B cell (primary cell): ENCODE measurements at regions not wholly inside any gene's neighbourhood (a gene's known extent, or its start where the extent isn't known, plus 50 kb on each side); places are given as distances from the start of the nearest gene placed in this dataset.

Experiments
- ATAC-seq: fragments of 200-7000 bp; cut with Tn5 transposase; one replicate; pipeline ENCODE4 v1.10.0; 2021; ENCODE audit warnings: low read depth, mild to moderate bottlenecking, moderate number of reproducible peaks, moderate library complexity
- CTCF ChIA-PET: fragments of 350-600 bp; sonication (Branson Sonifier 250); formaldehyde crosslinking; loops from one replicate; lab custom pipeline; 2021; ENCODE audit warnings: antibody characterized with exemption, inconsistent platforms; lab: Charles Lee
- POLR2A ChIA-PET: fragments of 350-600 bp; sonication (Branson Sonifier 250); formaldehyde crosslinking; loops from one replicate; lab custom pipeline; 2021; ENCODE audit warnings: antibody characterized with exemption; lab: Charles Lee
- DNase-seq: peaks from one replicate; pipeline ENCODE4 v3.0.0; 2013
- H2AFZ ChIP-seq: 2 replicates; pipeline ENCODE4 v1.6.1; 2012; ENCODE audit warnings: mild to moderate bottlenecking, low read depth, low read length; ENCODE audit not compliant: insufficient read depth, poor library complexity, severe bottlenecking
- H3K27ac ChIP-seq, 2 donors: 1 replicate in 1 of 2; 2 replicates in 1 of 2; pipeline ENCODE4 v1.5.1; 2012 to 2013; ENCODE audit warnings: low read length in 2 of 2, mild to moderate bottlenecking in 2 of 2, moderate library complexity in 1 of 2
- H3K27me3 ChIP-seq, 4 experiments: fragments of 200-600 bp in 1 of 4; sonication (generic) in 1 of 4; replicated peaks in 1 of 4; 1 replicate in 2 of 4; 2 replicates in 2 of 4; pipeline versions ENCODE4 v1.6.1 to v1.7.0; 2013 to 2016; ENCODE audit warnings: low read length in 3 of 4, mild to moderate bottlenecking in 2 of 4, mixed read lengths in 1 of 4, moderate library complexity in 1 of 4; ENCODE audit not compliant: insufficient read depth in 4 of 4, control insufficient read depth in 3 of 4; ENCODE audit errors: control extremely low read depth in 1 of 4
- H3K36me3 ChIP-seq, 2 experiments: replicated peaks in 1 of 2; 1 replicate in 1 of 2; 2 replicates in 1 of 2; pipeline versions ENCODE4 v1.6.1 to v1.7.1; 2013; ENCODE audit warnings: low read length in 1 of 2; ENCODE audit not compliant: insufficient read depth in 2 of 2, control insufficient read depth in 1 of 2; ENCODE audit errors: control extremely low read depth in 1 of 2, extremely low read depth in 1 of 2
- H3K4me1 ChIP-seq, 2 donors: fragments of 200-600 bp in 1 of 2; sonication (generic) in 1 of 2; 1 replicate in 1 of 2; 2 replicates in 1 of 2; pipeline versions ENCODE4 v1.5.1 to v1.6.1; 2013 to 2017; ENCODE audit warnings: low read length in 2 of 2; ENCODE audit not compliant: control insufficient read depth in 2 of 2, insufficient read depth in 2 of 2
- H3K4me2 ChIP-seq: replicated peaks from 2 replicates; pipeline ENCODE3; 2012; ENCODE audit warnings: mild to moderate bottlenecking, low read depth, low read length; ENCODE audit not compliant: poor library complexity, severe bottlenecking
- H3K4me3 ChIP-seq, 5 experiments: fragments of 200-600 bp in 1 of 5; sonication (generic) in 1 of 5; 1 replicate in 3 of 5; 2 replicates in 2 of 5; pipeline versions ENCODE4 v1.5.1 to v1.7.0; 2011 to 2016; ENCODE audit warnings: low read length in 4 of 5, mild to moderate bottlenecking in 4 of 5, low read depth in 2 of 5, control low read depth in 1 of 5, moderate library complexity in 1 of 5; ENCODE audit not compliant: insufficient read depth in 1 of 5; ENCODE audit errors: control extremely low read depth in 1 of 5, extremely low read depth in 1 of 5
- H3K79me2 ChIP-seq: fragments of 200-600 bp; sonication (generic); one replicate; pipeline ENCODE4 v1.6.0; 2016; ENCODE audit warnings: low read length; ENCODE audit not compliant: control insufficient read depth, insufficient read depth
- H3K9ac ChIP-seq: fragments of 200-600 bp; sonication (generic); 2 replicates; pipeline ENCODE4 v1.6.1; 2017; ENCODE audit warnings: mild to moderate bottlenecking, low read length, moderate library complexity
- H3K9me3 ChIP-seq, 3 donors: one replicate each; pipeline versions ENCODE4 v1.6.1 to v1.7.1; 2013; ENCODE audit warnings: low read length in 2 of 3; ENCODE audit not compliant: control insufficient read depth in 2 of 3, insufficient read depth in 1 of 3; ENCODE audit errors: control extremely low read depth in 1 of 3
- H4K20me1 ChIP-seq: 2 replicates; pipeline ENCODE4 v1.6.0; 2012; ENCODE audit warnings: mild to moderate bottlenecking, low read length; ENCODE audit not compliant: insufficient read depth, control insufficient read depth, poor library complexity, severe bottlenecking
- H3K27ac Mint-ChIP-seq: one replicate; pipeline ENCODE4 v1.8.0; 2021; ENCODE audit warnings: mixed read lengths
- H3K27me3 Mint-ChIP-seq: one replicate; pipeline ENCODE4 v1.8.0; 2021; ENCODE audit warnings: mixed read lengths
- H3K4me1 Mint-ChIP-seq: one replicate; pipeline ENCODE4 v1.8.0; 2021; ENCODE audit warnings: mixed read lengths
- H3K4me3 Mint-ChIP-seq: one replicate; pipeline ENCODE4 v1.8.0; 2021; ENCODE audit warnings: mixed read lengths
- H3K9me3 Mint-ChIP-seq: one replicate; pipeline ENCODE4 v1.8.0; 2022; ENCODE audit warnings: mixed read lengths; ENCODE audit not compliant: insufficient read depth
- EZH2 ChIP-seq: IDR thresholded peaks from 2 replicates; pipeline ENCODE4 v1.6.1; 2012; ENCODE audit warnings: borderline replicate concordance, low read depth, mild to moderate bottlenecking, moderate library complexity, low read length; ENCODE audit not compliant: insufficient read depth, poor library complexity, severe bottlenecking
- WGBS: methylation state at CpG from one replicate; pipeline ENCODE4 v1.1.5; 2013; ENCODE audit warnings: missing lambda C conversion rate; ENCODE audit not compliant: insufficient coverage; 5-methylcytosine and 5-hydroxymethylcytosine counted together
- intact Hi-C: fragments of 100-400 bp; cut with micrococcal nuclease; formaldehyde crosslinking; loops from one replicate; pipeline ENCODE4 v1.10.0; 2022
- TF ChIP-seq, protein P1 (sequence below): fragments of 200-600 bp; IDR thresholded peaks from one replicate; pipeline ENCODE4 v1.8.0; 2022; ENCODE audit warnings: antibody characterized with exemption, mild to moderate bottlenecking

DNA sequence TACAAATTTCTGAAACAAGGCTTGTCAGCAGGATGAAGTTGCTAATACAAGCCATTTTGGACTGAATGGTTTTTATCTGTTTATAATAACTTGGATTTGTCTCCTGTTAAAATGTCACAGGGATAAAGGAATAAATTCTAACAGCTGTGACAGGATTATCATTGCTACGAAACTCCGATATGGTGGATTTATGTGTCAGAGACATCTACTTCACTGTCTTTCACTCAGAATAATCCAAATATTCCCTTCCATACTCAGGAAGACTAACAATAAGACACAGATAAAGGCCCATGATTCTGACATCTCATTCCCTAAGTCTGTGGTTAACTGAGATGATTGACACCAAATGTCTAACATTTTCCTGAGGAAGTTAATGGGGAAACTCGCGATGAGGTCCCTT, 529.8 kb upstream of the GOT2 start:
- Mint-ChIP-seq H3K9me3 (peaks cover 2% of the 10 kb centered on the region), H3K27ac (no peak overlapping the region), H3K4me3 (no peak overlapping the region), H3K4me1 (no peaks in the 10 kb centered on the region), H3K27me3 (no peaks in the 10 kb centered on the region)
- Histone ChIP-seq H3K4me1 (no peaks in the 10 kb centered on the region), H3K4me2 (no peak overlapping the region), H3K27ac (no peak overlapping the region), H3K4me3 (no peak overlapping the region), H3K27me3 (no peaks in the 10 kb centered on the region), H3K36me3 (no peaks in the 10 kb centered on the region), H2AFZ (no peak overlapping the region), H3K79me2 (no peaks in the 10 kb centered on the region), H4K20me1 (no peaks in the 10 kb centered on the region), H3K9me3 (no peaks in the 10 kb centered on the region), H3K9ac (no peak overlapping the region)
- POLR2A ChIA-PET = no interaction called here
- intact Hi-C loops = no loop called here
- TF ChIP-seq, protein P1, sequence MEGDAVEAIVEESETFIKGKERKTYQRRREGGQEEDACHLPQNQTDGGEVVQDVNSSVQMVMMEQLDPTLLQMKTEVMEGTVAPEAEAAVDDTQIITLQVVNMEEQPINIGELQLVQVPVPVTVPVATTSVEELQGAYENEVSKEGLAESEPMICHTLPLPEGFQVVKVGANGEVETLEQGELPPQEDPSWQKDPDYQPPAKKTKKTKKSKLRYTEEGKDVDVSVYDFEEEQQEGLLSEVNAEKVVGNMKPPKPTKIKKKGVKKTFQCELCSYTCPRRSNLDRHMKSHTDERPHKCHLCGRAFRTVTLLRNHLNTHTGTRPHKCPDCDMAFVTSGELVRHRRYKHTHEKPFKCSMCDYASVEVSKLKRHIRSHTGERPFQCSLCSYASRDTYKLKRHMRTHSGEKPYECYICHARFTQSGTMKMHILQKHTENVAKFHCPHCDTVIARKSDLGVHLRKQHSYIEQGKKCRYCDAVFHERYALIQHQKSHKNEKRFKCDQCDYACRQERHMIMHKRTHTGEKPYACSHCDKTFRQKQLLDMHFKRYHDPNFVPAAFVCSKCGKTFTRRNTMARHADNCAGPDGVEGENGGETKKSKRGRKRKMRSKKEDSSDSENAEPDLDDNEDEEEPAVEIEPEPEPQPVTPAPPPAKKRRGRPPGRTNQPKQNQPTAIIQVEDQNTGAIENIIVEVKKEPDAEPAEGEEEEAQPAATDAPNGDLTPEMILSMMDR = no peak
- no peak for TF ChIP-seq EZH2
- CTCF ChIA-PET = no interaction called here
- WGBS = no CpG with 5 or more reads among the region's 4 CpGs
- no peak for ATAC-seq
- no peak for DNase-seq

DNA sequence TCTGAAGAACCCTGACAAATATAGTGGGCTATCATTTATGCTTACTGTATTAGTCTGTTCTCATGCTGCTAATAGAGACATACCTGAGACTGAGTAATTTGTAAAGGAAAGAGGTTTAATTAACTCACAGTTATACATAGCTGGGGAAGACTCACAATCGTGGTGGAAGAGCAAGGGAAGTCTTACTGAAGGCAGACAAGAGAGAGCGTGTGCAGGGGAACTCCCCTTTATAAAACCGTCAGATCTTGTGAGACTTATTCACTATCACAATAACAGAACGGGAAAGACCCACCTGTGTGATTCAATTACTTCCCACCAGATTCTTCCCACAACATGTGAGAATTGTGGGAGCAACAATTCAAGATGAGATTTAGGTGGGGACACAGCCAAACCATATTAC, 526.8 kb upstream of the GOT2 start:
- peaks cover 1% of the 10 kb centered on the region for H3K9me3 Mint-ChIP-seq
- intact Hi-C loops = no loop called here
- TF ChIP-seq, protein P1 = no peak
- no peak for TF ChIP-seq EZH2
- Histone ChIP-seq H3K4me1 (no peaks in the 10 kb centered on the region), H3K4me3 (no peak overlapping the region), H3K79me2 (no peaks in the 10 kb centered on the region), H4K20me1 (no peaks in the 10 kb centered on the region), H3K9ac (no peak overlapping the region), H3K9me3 (no peaks in the 10 kb centered on the region), H3K36me3 (no peaks in the 10 kb centered on the region), H3K27ac (no peak overlapping the region), H3K27me3 (no peaks in the 10 kb centered on the region), H2AFZ (no peak overlapping the region), H3K4me2 (no peak overlapping the region)
- H3K27ac Mint-ChIP-seq = no peak overlapping the region
- no peak for DNase-seq
- H3K4me3 Mint-ChIP-seq = no peak overlapping the region
- POLR2A ChIA-PET = no interaction called here
- H3K4me1 Mint-ChIP-seq = no peaks in the 10 kb centered on the region
- CTCF ChIA-PET = no interaction called here
- no peaks in the 10 kb centered on the region for H3K27me3 Mint-ChIP-seq
- ATAC-seq = no peak
- no CpG with 5 or more reads among the region's 4 CpGs for WGBS
